Heart left ventricle (tissue), 16 donors: ENCODE measurements at regions not wholly inside any gene's neighbourhood (a gene's known extent, or its start where the extent isn't known, plus 50 kb on each side); places are given as distances from the start of the nearest gene placed in this dataset.
"Not testable (repeated sequence)": the region's sequence is repeated elsewhere in the genome, so short reads cannot be mapped to it uniquely, and the experiment has no call there.

Experiments
- ATAC-seq, 4 donors: fragments of 200-7000 bp; cut with Tn5 transposase; one replicate each; pipeline ENCODE4 v1.9.1; 2020 to 2022; ENCODE audit warnings: moderate library complexity in 4 of 4, mild to moderate bottlenecking in 3 of 4, moderate number of reproducible peaks in 1 of 4
- DNase-seq, 5 donors: peaks; one replicate each; pipeline ENCODE4 v3.0.0-alpha.2; 2020
- H3K27ac ChIP-seq, 12 donors: fragments of 200-600 bp; sonication (generic) in 4 of 12; one replicate each; pipeline versions ENCODE4 v1.5.0 to v1.8.0; 2016 to 2022; ENCODE audit warnings: mild to moderate bottlenecking in 2 of 12
- H3K27me3 ChIP-seq, 9 donors: fragments of 200-600 bp; sonication (generic) in 2 of 9; one replicate each; pipeline versions ENCODE4 v1.5.1 to v1.8.0; 2016 to 2022; ENCODE audit warnings: mild to moderate bottlenecking in 3 of 9
- H3K36me3 ChIP-seq, 9 donors: fragments of 200-600 bp; sonication (generic) in 2 of 9; one replicate each; pipeline versions ENCODE4 v1.5.0 to v1.8.0; 2018 to 2022; ENCODE audit warnings: mild to moderate bottlenecking in 2 of 9
- H3K4me1 ChIP-seq, 12 donors: fragments of 200-600 bp; sonication (generic) in 4 of 12; one replicate each; pipeline versions ENCODE4 v1.5.0 to v1.8.0; 2016 to 2022; ENCODE audit warnings: mild to moderate bottlenecking in 3 of 12
- H3K4me3 ChIP-seq, 12 donors: fragments of 200-600 bp; sonication (generic) in 4 of 12; one replicate each; pipeline versions ENCODE4 v1.5.0 to v1.8.0; 2017 to 2022; ENCODE audit warnings: mild to moderate bottlenecking in 9 of 12, moderate library complexity in 4 of 12
- H3K9me3 ChIP-seq, 12 donors: fragments of 200-600 bp; sonication (generic) in 4 of 12; one replicate each; pipeline versions ENCODE4 v1.5.0 to v1.8.0; 2016 to 2022; ENCODE audit warnings: mild to moderate bottlenecking in 1 of 12
- POLR2A ChIP-seq, 2 donors: fragments of 450-650 bp; IDR thresholded peaks; one replicate each; pipeline ENCODE4 v1.6.1; 2017; ENCODE audit warnings: antibody characterized with exemption in 2 of 2, mild to moderate bottlenecking in 2 of 2, moderate library complexity in 2 of 2
- WGBS, 4 donors: extraction: QIAGEN DNeasy Blood & Tissue Kit in 2 of 4; methylation state at CpG; one replicate each; pipeline versions ENCODE4 v1.1.5 to v1.1.7; 2013 to 2018; 5-methylcytosine and 5-hydroxymethylcytosine counted together
- intact Hi-C, 10 donors: fragments of 100-400 bp; cut with DNase I; formaldehyde crosslinking; loops; one replicate each; pipeline versions ENCODE4 v1.11.1 to v1.14.2; 2022
- TF ChIP-seq, protein P1 (sequence below), 12 donors: fragments of 200-600 bp; sonication (generic) in 4 of 12; IDR thresholded peaks; one replicate each; pipeline versions ENCODE4 v1.5.0 to v1.8.0; 2018 to 2022; ENCODE audit warnings: antibody characterized with exemption in 12 of 12, mild to moderate bottlenecking in 5 of 12
- donor health status: ischemic (EF 13 %, LVEDD 7.1; RV severe dilation, severe dysfunction).
- donor health status: healthy with polysubstance abuse.
- donor health status: DM: no; HTN: yes; CAD: no.
- donor health status: DM: no; HTN: no; CAD: no.
- donor health status: ischemic (EF 25% LVEDD 6.9; RV normal size, moderate dysfunction).
- donor health status: ischemic (EF 25% LVEDD 5.7; RV mildly dilated, moderate dysfunction).
- donor health status: healthy.
- donor health status: DM: yes; HTN: yes; CAD: no.
- donor health status: ischemic (EF 35%, LVEDD 5.7; RV mildly dilated, moderate dysfunction).
- donor health status: nonischemic (EF 11% LVEDD 7.7; RV severe dilation, severe dysfunction).
- donor health status: DM: yes; HTN: yes; CAD: no.
- donor health status: PGD.
- donor health status: ischemic (EF 29% LVEDD 5.4; RV normal size, mild dysfunction).
- donor health status: nonischemic (EF 23%, LVEDD 6.1; RV moderate dilation, normal function).

DNA sequence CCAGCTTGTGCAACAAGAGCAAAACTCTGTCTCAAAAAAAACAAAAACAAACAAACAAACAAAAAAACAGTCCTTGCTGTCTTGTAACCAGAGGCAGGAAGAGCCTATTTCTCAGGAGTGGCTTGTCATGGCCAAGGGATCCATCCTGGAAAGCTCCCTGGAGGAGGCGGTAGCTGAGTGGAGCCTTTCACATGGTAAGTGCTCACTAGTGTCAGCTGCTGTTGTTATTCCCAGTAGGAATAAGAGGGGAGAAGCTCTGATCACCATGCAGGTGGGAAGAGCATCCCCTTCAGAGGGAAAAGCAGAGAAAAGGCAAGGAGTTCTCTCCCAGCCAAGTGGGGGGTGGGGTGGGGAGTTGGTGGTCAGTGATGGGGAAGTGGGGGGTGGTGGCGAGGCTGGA, 54.6 kb upstream of the WNT7B start:
- TF ChIP-seq, protein P1, sequence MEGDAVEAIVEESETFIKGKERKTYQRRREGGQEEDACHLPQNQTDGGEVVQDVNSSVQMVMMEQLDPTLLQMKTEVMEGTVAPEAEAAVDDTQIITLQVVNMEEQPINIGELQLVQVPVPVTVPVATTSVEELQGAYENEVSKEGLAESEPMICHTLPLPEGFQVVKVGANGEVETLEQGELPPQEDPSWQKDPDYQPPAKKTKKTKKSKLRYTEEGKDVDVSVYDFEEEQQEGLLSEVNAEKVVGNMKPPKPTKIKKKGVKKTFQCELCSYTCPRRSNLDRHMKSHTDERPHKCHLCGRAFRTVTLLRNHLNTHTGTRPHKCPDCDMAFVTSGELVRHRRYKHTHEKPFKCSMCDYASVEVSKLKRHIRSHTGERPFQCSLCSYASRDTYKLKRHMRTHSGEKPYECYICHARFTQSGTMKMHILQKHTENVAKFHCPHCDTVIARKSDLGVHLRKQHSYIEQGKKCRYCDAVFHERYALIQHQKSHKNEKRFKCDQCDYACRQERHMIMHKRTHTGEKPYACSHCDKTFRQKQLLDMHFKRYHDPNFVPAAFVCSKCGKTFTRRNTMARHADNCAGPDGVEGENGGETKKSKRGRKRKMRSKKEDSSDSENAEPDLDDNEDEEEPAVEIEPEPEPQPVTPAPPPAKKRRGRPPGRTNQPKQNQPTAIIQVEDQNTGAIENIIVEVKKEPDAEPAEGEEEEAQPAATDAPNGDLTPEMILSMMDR (IDR thresholded peaks at IDR 0.05) = no peak
- no peak for TF ChIP-seq POLR2A (IDR thresholded peaks at IDR 0.05)
- intact Hi-C loops = no loop called here
- DNase-seq (no peak), ATAC-seq (no peak)
- Histone ChIP-seq H3K27ac (no peak overlapping the region), H3K9me3 (no peaks in the 10 kb centered on the region), H3K4me3 (no peak overlapping the region), H3K4me1 (peaks cover 3 to 36% (median 23%) of the 10 kb centered on the region in 12 donors), H3K27me3 (peaks cover 0 to 4% (median 0%) of the 10 kb centered on the region in 9 donors), H3K36me3 (no peaks in the 10 kb centered on the region)
- WGBS, 4 donors = 92 to 95% (median 94%) methylated on average over 2 of the region's 2 CpGs

DNA sequence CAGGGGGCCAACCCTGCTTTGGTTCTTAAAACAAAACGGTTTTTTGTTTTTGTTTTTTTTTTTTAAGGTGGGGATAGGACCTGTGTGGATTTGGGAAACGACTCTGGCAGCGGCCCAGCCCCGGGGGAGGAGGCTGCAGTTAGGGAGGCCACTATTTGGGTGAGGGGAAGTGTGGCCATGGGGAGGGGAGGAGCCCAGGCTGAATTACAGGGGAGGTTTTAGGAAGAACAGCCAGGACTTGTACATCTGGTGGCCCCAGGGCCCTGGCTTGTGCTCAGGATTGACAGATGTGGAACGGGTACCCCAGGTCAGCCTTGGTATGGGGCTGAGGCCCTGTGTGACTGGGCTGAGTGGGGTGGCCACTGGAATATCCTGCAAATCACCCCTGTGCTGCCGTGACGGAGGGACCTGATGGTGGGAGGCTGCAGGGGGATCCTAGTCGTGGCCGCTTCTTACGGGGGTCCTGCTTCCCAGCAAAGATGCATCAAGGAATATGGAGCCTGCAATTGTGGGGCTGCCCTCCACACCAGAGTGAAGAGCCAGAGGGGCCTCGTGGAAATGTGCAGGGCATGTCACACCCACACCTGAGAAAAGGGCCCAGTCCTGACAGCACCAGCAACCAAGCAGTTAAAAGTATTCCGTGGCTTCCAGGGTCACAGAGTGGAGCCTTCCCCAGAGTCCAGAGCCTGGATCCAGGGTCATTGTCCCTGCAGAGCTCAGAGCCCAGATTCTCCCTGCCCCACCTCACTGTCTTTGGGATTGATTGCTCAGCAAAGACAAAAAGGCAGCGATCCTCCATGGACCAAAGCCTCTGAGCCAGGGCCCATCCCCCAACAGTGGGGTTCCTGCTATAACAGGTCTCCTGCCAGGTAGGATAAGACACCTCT, 55.2 kb upstream of the WNT7B start:
- no peak for TF ChIP-seq POLR2A (IDR thresholded peaks at IDR 0.05)
- TF ChIP-seq, protein P1 (IDR thresholded peaks at IDR 0.05) = no peak
- Histone ChIP-seq H3K36me3 (no peaks in the 10 kb centered on the region), H3K27ac (no peak overlapping the region), H3K9me3 (no peaks in the 10 kb centered on the region), H3K4me3 (no peak overlapping the region), H3K27me3 (no peaks in the 10 kb centered on the region), H3K4me1 (peaks cover 3 to 36% (median 22%) of the 10 kb centered on the region in 12 donors)
- 67 to 74% (median 69%) methylated on average over 12 to 13 of the region's 13 CpGs for WGBS, 4 donors
- ATAC-seq (no peak), DNase-seq (peak in 2 of 5 donors; percentile 15 to 24)
- intact Hi-C loops = no loop called here

DNA sequence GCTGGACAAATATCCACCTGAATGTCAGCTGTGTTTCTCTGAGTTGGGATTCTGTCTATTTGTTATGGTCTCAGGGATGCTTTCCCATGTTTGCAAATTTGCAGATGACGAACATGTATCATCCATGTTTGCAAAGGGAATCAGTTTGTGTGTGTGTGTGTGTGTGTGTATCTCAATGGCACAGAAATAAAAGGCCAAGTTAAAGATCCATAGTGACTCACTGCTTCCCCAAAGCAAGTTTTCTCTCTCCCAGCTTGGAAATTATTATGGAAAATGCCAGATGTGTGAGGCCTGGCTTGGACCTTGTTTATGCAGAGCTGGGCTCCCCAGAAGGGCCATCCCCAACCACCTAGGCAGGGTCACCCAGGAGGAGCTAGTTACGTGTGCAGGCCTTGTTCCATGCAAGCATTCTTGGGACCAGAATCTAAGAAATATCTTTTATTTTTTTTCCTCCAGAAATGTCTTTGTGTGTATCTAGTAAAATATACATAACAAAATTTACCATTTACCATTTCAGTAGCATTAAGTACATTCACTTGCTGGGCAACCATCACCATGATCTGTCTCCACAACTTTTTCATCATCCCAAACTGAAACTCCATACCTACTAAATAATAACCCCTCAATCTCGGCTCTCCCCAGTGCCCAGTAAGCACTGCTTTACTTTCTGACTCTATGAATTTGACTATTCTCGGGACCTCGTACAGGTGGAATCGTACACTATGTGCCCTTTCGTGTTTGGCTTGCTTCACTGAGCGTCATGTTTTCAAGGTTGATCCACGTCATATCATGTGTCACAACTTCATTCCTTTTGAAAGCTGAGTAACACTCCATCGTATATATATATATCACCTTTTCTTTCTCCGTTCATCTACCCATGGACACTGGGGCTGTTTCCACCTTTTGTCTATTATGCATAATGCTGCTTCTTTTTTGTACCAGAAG, 56.6 kb upstream of the WNT7B start:
- TF ChIP-seq, protein P1 (IDR thresholded peaks at IDR 0.05) = no peak
- no peak for TF ChIP-seq POLR2A (IDR thresholded peaks at IDR 0.05)
- 90 to 96% (median 95%) methylated on average over 11 of the region's 11 CpGs for WGBS, 4 donors
- Histone ChIP-seq H3K4me3 (no peak overlapping the region), H3K4me1 (peaks cover 3 to 30% (median 16%) of the 10 kb centered on the region in 12 donors), H3K36me3 (no peaks in the 10 kb centered on the region), H3K9me3 (no peaks in the 10 kb centered on the region), H3K27ac (no peak overlapping the region), H3K27me3 (no peaks in the 10 kb centered on the region)
- DNase-seq (peak in 2 of 5 donors; percentile 6 to 20), ATAC-seq (no peak)
- intact Hi-C loops = no loop called here

DNA sequence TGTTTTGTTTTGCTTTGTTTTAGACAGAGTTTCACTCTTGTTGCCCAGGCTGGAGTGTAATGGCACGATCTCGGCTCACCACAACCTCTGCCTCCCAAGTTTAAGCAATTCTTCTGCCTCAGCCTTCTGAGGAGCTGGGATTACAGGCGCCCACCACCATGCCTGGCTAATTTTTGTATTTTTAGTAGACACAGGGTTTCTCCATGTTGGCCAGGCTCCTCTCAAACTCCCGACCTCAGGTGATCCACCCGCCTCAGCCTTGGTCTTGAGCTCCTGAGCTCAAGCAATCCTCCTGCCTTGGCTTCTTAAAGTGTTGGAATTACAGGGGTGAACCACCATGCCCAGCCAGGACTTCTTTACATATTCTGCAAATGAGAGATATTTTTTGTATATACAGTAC, 57.5 kb upstream of the WNT7B start:
- H3K27me3 ChIP-seq, H3K36me3 ChIP-seq, intact Hi-C loops, H3K4me3 ChIP-seq, ATAC-seq, H3K9me3 ChIP-seq: not testable (repeated sequence)
- peak in 2 of 5 donors; percentile 8 to 15 for DNase-seq
- Histone ChIP-seq H3K27ac (peak overlapping the region in 2 of 12 donors; percentile 79 to 85), H3K4me1 (peaks cover 3 to 28% (median 16%) of the 10 kb centered on the region in 12 donors)
- WGBS, 4 donors = 91 to 96% (median 95%) methylated on average over 5 of the region's 5 CpGs
